ENCODE measurements at regions not wholly inside any gene's neighbourhood (a gene's known extent, or its start where the extent isn't known, plus 50 kb on each side); places are given as distances from the start of the nearest gene placed in this dataset.

DNA sequence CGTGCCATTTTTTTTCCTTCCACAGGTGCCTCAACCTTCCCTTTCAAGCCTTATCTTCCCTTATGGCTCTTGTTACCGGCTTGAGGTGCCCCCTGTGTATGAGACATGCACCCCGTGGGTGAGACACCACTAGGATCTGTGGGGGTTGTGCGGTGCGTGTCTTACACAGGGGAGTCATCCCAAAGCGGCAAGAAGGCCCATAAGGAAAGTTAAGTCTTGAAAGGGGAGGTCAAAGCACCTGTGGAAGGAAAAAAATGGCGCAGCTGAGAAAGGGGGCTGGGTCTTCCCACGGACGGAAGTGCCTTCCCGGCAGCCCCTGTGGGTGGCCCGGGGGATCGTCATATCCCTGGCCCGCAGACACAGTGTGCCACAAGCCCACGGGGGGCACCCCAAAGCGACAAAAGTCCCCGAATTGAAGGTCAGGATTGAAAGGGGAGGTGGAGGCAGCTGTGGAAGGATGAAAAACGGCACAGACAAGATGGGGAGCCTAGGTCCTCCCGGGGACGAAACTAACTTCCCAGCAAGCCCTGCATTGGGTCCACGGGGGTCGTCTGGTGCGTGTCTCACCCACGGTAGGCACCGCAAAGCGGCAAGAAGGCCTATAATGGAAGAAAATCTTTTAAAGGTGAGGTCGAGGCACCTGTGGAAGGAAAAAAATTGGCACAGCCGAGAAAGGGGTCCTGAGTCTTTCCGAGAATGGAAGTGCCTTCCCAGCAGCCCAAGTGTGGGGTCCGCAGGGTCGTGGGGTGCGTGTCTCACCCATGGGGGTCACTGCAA is 273.3 kb downstream of the ALG10 start:
- no peaks in the 10 kb centered on the region for H3K4me1 ChIP-seq (ENCODE audit: insufficient read depth)
- no peaks in the 10 kb centered on the region for H3K27me3 ChIP-seq
- no peak for TF ChIP-seq POLR2A (IDR thresholded peaks at IDR 0.05)
- TF ChIP-seq, protein P1, sequence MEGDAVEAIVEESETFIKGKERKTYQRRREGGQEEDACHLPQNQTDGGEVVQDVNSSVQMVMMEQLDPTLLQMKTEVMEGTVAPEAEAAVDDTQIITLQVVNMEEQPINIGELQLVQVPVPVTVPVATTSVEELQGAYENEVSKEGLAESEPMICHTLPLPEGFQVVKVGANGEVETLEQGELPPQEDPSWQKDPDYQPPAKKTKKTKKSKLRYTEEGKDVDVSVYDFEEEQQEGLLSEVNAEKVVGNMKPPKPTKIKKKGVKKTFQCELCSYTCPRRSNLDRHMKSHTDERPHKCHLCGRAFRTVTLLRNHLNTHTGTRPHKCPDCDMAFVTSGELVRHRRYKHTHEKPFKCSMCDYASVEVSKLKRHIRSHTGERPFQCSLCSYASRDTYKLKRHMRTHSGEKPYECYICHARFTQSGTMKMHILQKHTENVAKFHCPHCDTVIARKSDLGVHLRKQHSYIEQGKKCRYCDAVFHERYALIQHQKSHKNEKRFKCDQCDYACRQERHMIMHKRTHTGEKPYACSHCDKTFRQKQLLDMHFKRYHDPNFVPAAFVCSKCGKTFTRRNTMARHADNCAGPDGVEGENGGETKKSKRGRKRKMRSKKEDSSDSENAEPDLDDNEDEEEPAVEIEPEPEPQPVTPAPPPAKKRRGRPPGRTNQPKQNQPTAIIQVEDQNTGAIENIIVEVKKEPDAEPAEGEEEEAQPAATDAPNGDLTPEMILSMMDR (IDR thresholded peaks at IDR 0.05): no peak
- peak in 2 of 5 donors; percentile 3 to 10 for DNase-seq
- H3K27ac ChIP-seq: no peak overlapping the region
- H3K36me3 ChIP-seq: no peaks in the 10 kb centered on the region
- no peaks in the 10 kb centered on the region for H3K9me3 ChIP-seq
- 76 to 82% (median 77%) methylated on average over 31 of the region's 31 CpGs for WGBS, 3 donors
- H3K4me3 ChIP-seq: no peak overlapping the region
- intact Hi-C loops (cut with DNase I): no loop called here

GRCh38 chr12:34296143-34297041 is 274.1 kb downstream of the ALG10 start:
- intact Hi-C loops (cut with DNase I): no loop called here
- Histone ChIP-seq H3K9me3 (no peaks in the 10 kb centered on the region), H3K4me1 (ENCODE audit: insufficient read depth) (no peaks in the 10 kb centered on the region), H3K4me3 (no peak overlapping the region), H3K36me3 (no peaks in the 10 kb centered on the region), H3K27ac (no peak overlapping the region), H3K27me3 (no peaks in the 10 kb centered on the region)
- peak in 2 of 5 donors; percentile 4 to 6 for DNase-seq
- 67 to 78% (median 73%) methylated on average over 30 of the region's 30 CpGs for WGBS, 3 donors
- TF ChIP-seq EP300 (IDR thresholded peaks at IDR 0.05) (no peak), POLR2A (IDR thresholded peaks at IDR 0.05) (no peak)
- TF ChIP-seq, protein P1 (IDR thresholded peaks at IDR 0.05): no peak

GRCh38 chr12:34297126-34297789 is 275.0 kb downstream of the ALG10 start:
- WGBS, 3 donors: 52 to 61% (median 61%) methylated on average over 18 of the region's 18 CpGs
- peak in 1 of 5 donors; percentile 4 for DNase-seq

DNA sequence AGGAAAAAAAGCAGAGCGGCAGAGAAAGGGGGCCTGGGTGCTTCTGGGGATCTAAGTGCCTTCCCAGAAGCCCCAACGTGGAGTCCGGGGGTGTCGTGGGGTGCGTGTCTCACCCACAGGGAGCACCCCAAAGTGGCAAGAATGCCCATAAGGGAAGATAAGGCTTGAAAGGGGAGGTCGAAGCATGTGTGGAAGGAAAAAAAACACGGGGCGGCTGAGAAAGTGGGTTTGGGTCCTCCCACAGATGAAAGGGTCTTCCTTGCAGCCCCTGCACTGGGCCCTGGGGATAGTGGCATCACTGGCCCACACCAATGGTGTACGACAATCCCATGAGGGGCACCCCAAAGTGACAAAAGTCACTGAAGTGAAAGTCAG is 275.5 kb downstream of the ALG10 start:
- H3K27ac ChIP-seq: no peak overlapping the region
- TF ChIP-seq EP300 (IDR thresholded peaks at IDR 0.05): no peak
- TF ChIP-seq, protein P1 (IDR thresholded peaks at IDR 0.05): no peak
- WGBS, 3 donors: 68 to 80% (median 73%) methylated on average over 9 of the region's 9 CpGs
- H3K9me3 ChIP-seq: no peaks in the 10 kb centered on the region
- intact Hi-C loops (cut with DNase I): no loop called here
- no peak overlapping the region for H3K4me3 ChIP-seq
- no peaks in the 10 kb centered on the region for H3K36me3 ChIP-seq
- no peaks in the 10 kb centered on the region for H3K4me1 ChIP-seq (ENCODE audit: insufficient read depth)
- H3K27me3 ChIP-seq: no peaks in the 10 kb centered on the region
- no peak for DNase-seq

More at GRCh38 chr12:34297126-34297789, 275.0 kb downstream of the ALG10 start:
- no peak overlapping the region for H3K4me3 ChIP-seq
- H3K4me1 ChIP-seq (ENCODE audit: insufficient read depth): no peaks in the 10 kb centered on the region
- H3K27me3 ChIP-seq: no peaks in the 10 kb centered on the region
- TF ChIP-seq POLR2A (IDR thresholded peaks at IDR 0.05) (no peak), EP300 (IDR thresholded peaks at IDR 0.05) (no peak)
- TF ChIP-seq, protein P1 (IDR thresholded peaks at IDR 0.05): no peak
- no peaks in the 10 kb centered on the region for H3K9me3 ChIP-seq
- no peaks in the 10 kb centered on the region for H3K36me3 ChIP-seq
- intact Hi-C loops (cut with DNase I): no loop called here
- no peak overlapping the region for H3K27ac ChIP-seq
